ENCODE measurements at regions not wholly inside any gene's neighbourhood (a gene's known extent, or its start where the extent isn't known, plus 50 kb on each side); places are given as distances from the start of the nearest gene placed in this dataset.

- no peak overlapping the region for H2AK5ac ChIP-seq (ENCODE audit: low read depth, low read length)
- no peak for TF ChIP-seq SIRT6 (IDR thresholded peaks at IDR 0.05; ENCODE audit: low read length)
- TF ChIP-seq EP300 (IDR thresholded peaks at IDR 0.05; ENCODE audit: borderline replicate concordance in 1 of 2, low read depth in 2 of 2, low read length in 2 of 2) = no peak
- no peak for TF ChIP-seq POLR2A (IDR thresholded peaks at IDR 0.05; ENCODE audit: control extremely low read depth in 1 of 2, low read depth in 2 of 2, low read length in 2 of 2)
- no peak for TF ChIP-seq TAF1 (IDR thresholded peaks at IDR 0.05; ENCODE audit: low read depth, low read length)
- no peak for TF ChIP-seq ASH2L (IDR thresholded peaks at IDR 0.05; ENCODE audit: low read length)
- no peak for TF ChIP-seq KDM1A (IDR thresholded peaks at IDR 0.05; ENCODE audit: borderline replicate concordance, low read length)
These were observed 985.5 kb downstream of the TLE4 start for GRCh38 chr9:80557256-80557655.

More at GRCh38 chr9:80557256-80557655, 985.5 kb downstream of the TLE4 start:
- Histone ChIP-seq H2BK120ac (replicated peaks; ENCODE audit: low read depth, low read length) (no peak overlapping the region), H4K8ac (ENCODE audit: extremely low read depth, insufficient read depth, low read length) (no peak overlapping the region), H3K4ac (replicated peaks; ENCODE audit: insufficient read length, low read depth, low read length) (no peak overlapping the region), H3K79me1 (ENCODE audit: low read depth, low read length) (no peaks in the 10 kb centered on the region), H3K18ac (ENCODE audit: extremely low read depth, low read length) (no peak overlapping the region), H2BK12ac (ENCODE audit: low read depth, low read length) (no peak overlapping the region), H3K27ac (ENCODE audit: low read depth, low read length) (no peak overlapping the region), H3K27me3 (replicated peaks in 1 of 4; ENCODE audit: control insufficient read depth in 3 of 4, extremely low read depth in 1 of 4, insufficient read depth in 3 of 4, low read length in 3 of 4) (no peaks in the 10 kb centered on the region), H3K14ac (ENCODE audit: insufficient read length) (no peak overlapping the region), H4K91ac (replicated peaks; ENCODE audit: insufficient read length, low read length) (no peak overlapping the region), H3K23me2 (ENCODE audit: low read depth, low read length) (no peaks in the 10 kb centered on the region), H2BK15ac (ENCODE audit: low read length) (no peak overlapping the region), H3K9ac (replicated peaks in 1 of 4; ENCODE audit: extremely low read depth in 1 of 4, low read depth in 3 of 4, low read length in 3 of 4) (no peak overlapping the region), H4K20me1 (replicated peaks in 1 of 2; ENCODE audit: control insufficient read depth in 1 of 2, insufficient read depth in 2 of 2, low read length in 2 of 2) (no peaks in the 10 kb centered on the region), H3K4me3 (ENCODE audit: extremely low read depth in 1 of 4, insufficient read depth in 2 of 4, low read depth in 3 of 4, low read length in 4 of 4) (no peak overlapping the region), H2AFZ (ENCODE audit: low read length) (no peak overlapping the region; the same call in 1 of the 2 replicates), H3K4me1 (replicated peaks in 1 of 4; ENCODE audit: control insufficient read depth in 3 of 4, insufficient read depth in 4 of 4, low read length in 3 of 4) (no peaks in the 10 kb centered on the region), H3K9me3 (ENCODE audit: insufficient read depth in 2 of 2, low read depth in 1 of 2, low read length in 1 of 2) (no peaks in the 10 kb centered on the region), H3K36me3 (ENCODE audit: control insufficient read depth in 2 of 4, insufficient read depth in 4 of 4, low read length in 3 of 4) (no peaks in the 10 kb centered on the region), H3K56ac (replicated peaks; ENCODE audit: insufficient read length, low read depth, low read length) (no peak overlapping the region), H2BK20ac (ENCODE audit: low read length) (no peak overlapping the region), H3K79me2 (ENCODE audit: control insufficient read depth in 1 of 2, insufficient read depth in 2 of 2, low read length in 2 of 2) (no peaks in the 10 kb centered on the region), H4K5ac (ENCODE audit: insufficient read length, low read depth, low read length) (no peak overlapping the region), H2BK5ac (ENCODE audit: low read depth, low read length) (no peak overlapping the region), H3K4me2 (ENCODE audit: insufficient read depth in 1 of 2, low read depth in 2 of 2, low read length in 2 of 2) (no peak overlapping the region), H3K23ac (ENCODE audit: insufficient read length) (no peak overlapping the region)
- DNase-seq (ENCODE audit: low read depth in 1 of 2, low spot score in 2 of 2) = no peak
- ChIA-PET CTCF (ENCODE audit: partially characterized antibody) (interaction anchor here (1.0 kb wide), 1 partner anchor 47 kb away, joined by 4 read pairs; no protein-coding TSS in a partner anchor), POLR2A (ENCODE audit: partially characterized antibody) (no interaction called here)
- FAIRE-seq = no peak
- WGBS, 2 experiments (ENCODE audit: extremely low coverage in 1 of 2, insufficient coverage in 1 of 2, insufficient read length in 1 of 2, insufficient replicate concordance in 2 of 2, low coverage in 1 of 2, low lambda C conversion rate in 2 of 2, missing lambda C conversion rate in 1 of 2) = 86% methylated on average over 1 of the region's 1 CpG; no CpG with 5 or more reads in 1 of the 2 experiments
